Right atrium auricular region (tissue), 2 donors: ENCODE measurements at regions not wholly inside any gene's neighbourhood (a gene's known extent, or its start where the extent isn't known, plus 50 kb on each side); places are given as distances from the start of the nearest gene placed in this dataset.

ENCODE experiments used
- DNase-seq: peaks from one replicate; pipeline ENCODE4 v3.0.0-alpha.2; 2019; ENCODE audit warnings: low spot score
- H3K27ac ChIP-seq, 2 donors: fragments of 200-600 bp; sonication (generic); 1 replicate in 1 of 2; 2 replicates in 1 of 2; pipeline ENCODE4 v1.5.1; 2016 to 2019
- H3K27me3 ChIP-seq, 2 donors: fragments of 200-600 bp; sonication (generic); one replicate each; pipeline versions ENCODE4 v1.5.1 to v1.6.0; 2017 to 2019
- H3K36me3 ChIP-seq: fragments of 200-600 bp; sonication (generic); one replicate; pipeline ENCODE4 v1.5.1; 2016
- H3K4me1 ChIP-seq, 2 donors: fragments of 200-600 bp; sonication (generic); one replicate each; pipeline versions ENCODE4 v1.5.1 to v1.6.0; 2017 to 2019
- H3K4me3 ChIP-seq, 2 donors: fragments of 200-600 bp; sonication (generic); 1 replicate in 1 of 2; 2 replicates in 1 of 2; pipeline ENCODE4 v1.5.1; 2017 to 2019; ENCODE audit warnings: mild to moderate bottlenecking in 1 of 2, moderate library complexity in 1 of 2
- H3K9me3 ChIP-seq, 2 donors: fragments of 200-600 bp; sonication (generic); one replicate each; pipeline ENCODE4 v1.5.1; 2019
- CTCF ChIP-seq, 2 donors: fragments of 200-600 bp; sonication (generic); IDR thresholded peaks; one replicate each; pipeline ENCODE4 v1.5.1; 2019; ENCODE audit warnings: antibody characterized with exemption in 2 of 2

GRCh38 chr7:156527458-156527890, 113.1 kb upstream of the RNF32 start:
- no peaks in the 10 kb centered on the region for H3K27me3 ChIP-seq
- no peak for DNase-seq
- no peak overlapping the region for H3K27ac ChIP-seq
- no peak for TF ChIP-seq CTCF (IDR thresholded peaks at IDR 0.05)
- no peaks in the 10 kb centered on the region for H3K9me3 ChIP-seq
- no peaks in the 10 kb centered on the region for H3K4me1 ChIP-seq
- no peak overlapping the region for H3K4me3 ChIP-seq
- H3K36me3 ChIP-seq: no peaks in the 10 kb centered on the region

- Histone ChIP-seq H3K4me3 (no peak overlapping the region), H3K27me3 (no peaks in the 10 kb centered on the region), H3K27ac (no peak overlapping the region), H3K9me3 (no peaks in the 10 kb centered on the region), H3K4me1 (no peaks in the 10 kb centered on the region), H3K36me3 (no peaks in the 10 kb centered on the region)
- no peak for DNase-seq
- no peak for TF ChIP-seq CTCF (IDR thresholded peaks at IDR 0.05)
Observed at GRCh38 chr7:156524818-156525597, 115.6 kb upstream of the RNF32 start.

- no peak for DNase-seq
- Histone ChIP-seq H3K4me1 (no peaks in the 10 kb centered on the region), H3K27ac (no peak overlapping the region), H3K36me3 (no peaks in the 10 kb centered on the region), H3K4me3 (no peak overlapping the region), H3K27me3 (no peaks in the 10 kb centered on the region), H3K9me3 (no peaks in the 10 kb centered on the region)
- no peak for TF ChIP-seq CTCF (IDR thresholded peaks at IDR 0.05)
Observed at GRCh38 chr7:156523447-156524048, 117.0 kb upstream of the RNF32 start.

GRCh38 chr7:156522801-156523200, 117.8 kb upstream of the RNF32 start:
- no peaks in the 10 kb centered on the region for H3K36me3 ChIP-seq
- no peak for TF ChIP-seq CTCF (IDR thresholded peaks at IDR 0.05)
- H3K4me3 ChIP-seq: no peak overlapping the region
- no peak for DNase-seq
- no peaks in the 10 kb centered on the region for H3K4me1 ChIP-seq
- no peak overlapping the region for H3K27ac ChIP-seq
- H3K27me3 ChIP-seq: no peaks in the 10 kb centered on the region
- no peaks in the 10 kb centered on the region for H3K9me3 ChIP-seq

GRCh38 chr7:156519070-156519469, 121.5 kb upstream of the RNF32 start:
- no peak for DNase-seq
- Histone ChIP-seq H3K27ac (no peak overlapping the region), H3K36me3 (no peaks in the 10 kb centered on the region), H3K27me3 (no peaks in the 10 kb centered on the region), H3K4me1 (no peaks in the 10 kb centered on the region), H3K9me3 (no peaks in the 10 kb centered on the region), H3K4me3 (no peak overlapping the region)
- TF ChIP-seq CTCF (IDR thresholded peaks at IDR 0.05): no peak
